H9 (cell line): ENCODE measurements at regions not wholly inside any gene's neighbourhood (a gene's known extent, or its start where the extent isn't known, plus 50 kb on each side); places are given as distances from the start of the nearest gene placed in this dataset.

ENCODE experiments used
- DNase-seq: peaks from one replicate; pipeline ENCODE4 v3.0.0-alpha.2; 2017
- H2AFZ ChIP-seq: one replicate; pipeline ENCODE4 v1.6.1; 2013; ENCODE audit warnings: mild to moderate bottlenecking, low read length, control low read depth, moderate library complexity
- H2AK5ac ChIP-seq: 2 replicates; pipeline ENCODE4 v1.6.1; 2013; ENCODE audit warnings: low read length, control low read depth, mixed read lengths; ENCODE audit not compliant: insufficient read length
- H2BK120ac ChIP-seq: one replicate; pipeline ENCODE4 v1.6.1; 2013; ENCODE audit warnings: low read depth, mild to moderate bottlenecking, low read length, control low read depth, inconsistent platforms; ENCODE audit not compliant: poor library complexity, severe bottlenecking
- H2BK12ac ChIP-seq: 2 replicates; pipeline ENCODE4 v1.6.1; 2013; ENCODE audit warnings: low read length, control low read depth, mixed read lengths, low read depth; ENCODE audit not compliant: insufficient read length
- H2BK15ac ChIP-seq: 2 replicates; pipeline ENCODE4 v1.6.1; 2013; ENCODE audit warnings: low read depth, low read length, control low read depth
- H2BK20ac ChIP-seq: one replicate; pipeline ENCODE4 v1.6.1; 2013; ENCODE audit warnings: low read depth, mild to moderate bottlenecking, low read length, control low read depth, inconsistent platforms; ENCODE audit not compliant: poor library complexity, severe bottlenecking
- H2BK5ac ChIP-seq: 2 replicates; pipeline ENCODE4 v1.6.1; 2013; ENCODE audit warnings: low read length, control low read depth, mixed read lengths; ENCODE audit not compliant: insufficient read length
- H3K14ac ChIP-seq: 2 replicates; pipeline ENCODE4 v1.6.1; 2013; ENCODE audit warnings: low read length, control low read depth; ENCODE audit not compliant: insufficient read depth
- H3K18ac ChIP-seq: 2 replicates; pipeline ENCODE4 v1.6.1; 2013; ENCODE audit warnings: low read depth, mild to moderate bottlenecking, mixed read lengths, low read length, control low read depth; ENCODE audit not compliant: insufficient read length
- H3K23ac ChIP-seq: 2 replicates; pipeline ENCODE4 v1.6.1; 2013; ENCODE audit warnings: low read length, control low read depth, mixed read lengths, low read depth; ENCODE audit not compliant: insufficient read length
- H3K23me2 ChIP-seq: 2 replicates; pipeline ENCODE4 v1.6.1; 2013; ENCODE audit warnings: low read depth, mild to moderate bottlenecking, mixed read lengths, low read length, control low read depth; ENCODE audit not compliant: insufficient read length, poor library complexity, severe bottlenecking
- H3K27ac ChIP-seq: 2 replicates; pipeline ENCODE4 v1.5.1; 2013; ENCODE audit warnings: low read length, control low read depth, mixed read lengths, low read depth; ENCODE audit not compliant: insufficient read length
- H3K27me3 ChIP-seq: 2 replicates; pipeline ENCODE4 v1.6.1; 2013; ENCODE audit warnings: low read length, control low read depth, inconsistent platforms; ENCODE audit not compliant: insufficient read depth
- H3K4ac ChIP-seq: 2 replicates; pipeline ENCODE4 v1.6.1; 2013; ENCODE audit warnings: low read depth, mild to moderate bottlenecking, control low read depth, inconsistent platforms, low read length, moderate library complexity
- H3K4me1 ChIP-seq: 2 replicates; pipeline ENCODE4 v1.6.1; 2013; ENCODE audit warnings: low read length, control low read depth, inconsistent platforms; ENCODE audit not compliant: insufficient read depth
- H3K4me2 ChIP-seq: 2 replicates; pipeline ENCODE4 v1.6.1; 2013; ENCODE audit warnings: low read length, control low read depth, mixed read lengths; ENCODE audit not compliant: insufficient read length, insufficient read depth
- H3K56ac ChIP-seq: 2 replicates; pipeline ENCODE4 v1.6.1; 2013; ENCODE audit warnings: low read depth, mild to moderate bottlenecking, mixed read lengths, low read length, control low read depth; ENCODE audit not compliant: insufficient read length
- H3K79me1 ChIP-seq: 2 replicates; pipeline ENCODE4 v1.6.1; 2013; ENCODE audit warnings: low read depth, mild to moderate bottlenecking, moderate library complexity, low read length, control low read depth, inconsistent platforms; ENCODE audit not compliant: insufficient read depth, poor library complexity, severe bottlenecking
- H3K79me2 ChIP-seq: 2 replicates; pipeline ENCODE4 v1.6.1; 2013; ENCODE audit warnings: low read length, control low read depth, inconsistent platforms; ENCODE audit not compliant: insufficient read depth
- H3K9ac ChIP-seq: 2 replicates; pipeline ENCODE4 v1.6.1; 2013; ENCODE audit warnings: low read length, control low read depth, mixed read lengths; ENCODE audit not compliant: insufficient read length; ENCODE audit errors: extremely low read depth
- H3K9me3 ChIP-seq: one replicate; pipeline ENCODE4 v1.6.1; 2013; ENCODE audit warnings: low read depth, low read length, inconsistent platforms; ENCODE audit not compliant: control insufficient read depth
- H3T11ph ChIP-seq: one replicate; pipeline ENCODE4 v1.6.1; 2013; ENCODE audit warnings: mild to moderate bottlenecking, low read length, control low read depth, inconsistent platforms
- H4K20me1 ChIP-seq: one replicate; pipeline ENCODE4 v1.6.1; 2013; ENCODE audit not compliant: control insufficient read depth, insufficient read length, insufficient read depth
- H4K5ac ChIP-seq: 2 replicates; pipeline ENCODE4 v1.6.1; 2013; ENCODE audit warnings: low read depth, mild to moderate bottlenecking, mixed read lengths, low read length, control low read depth; ENCODE audit not compliant: insufficient read length
- H4K8ac ChIP-seq: replicated peaks from 2 replicates; pipeline ENCODE4 v1.6.1; 2013; ENCODE audit warnings: low read length, control low read depth, mixed read lengths, low read depth; ENCODE audit not compliant: insufficient read length
- H4K91ac ChIP-seq: 2 replicates; pipeline ENCODE4 v1.6.1; 2013; ENCODE audit warnings: low read depth, mild to moderate bottlenecking, moderate library complexity, mixed read lengths, low read length, control low read depth; ENCODE audit not compliant: insufficient read length
- H3K27ac Mint-ChIP-seq, 3 experiments: 2 replicates in 2 of 3; 3 replicates in 1 of 3; pipeline ENCODE4 v1.8.0; 2020 to 2021; ENCODE audit warnings: mixed read lengths in 3 of 3, mild to moderate bottlenecking in 1 of 3, moderate library complexity in 1 of 3
- H3K27me3 Mint-ChIP-seq: 2 replicates; pipeline ENCODE4 v1.8.0; 2021; ENCODE audit warnings: low read depth, mild to moderate bottlenecking, moderate library complexity, mixed read lengths
- H3K36me3 Mint-ChIP-seq, 3 experiments: 2 replicates in 2 of 3; 3 replicates in 1 of 3; pipeline ENCODE4 v1.8.0; 2020 to 2021; ENCODE audit warnings: low read depth in 3 of 3, mixed read lengths in 3 of 3; ENCODE audit not compliant: insufficient read depth in 1 of 3
- H3K4me1 Mint-ChIP-seq, 2 experiments: 2 replicates each; pipeline ENCODE4 v1.8.0; 2020; ENCODE audit warnings: mixed read lengths in 2 of 2
- H3K4me3 Mint-ChIP-seq, 2 experiments: 2 replicates in 1 of 2; 3 replicates in 1 of 2; pipeline ENCODE4 v1.8.0; 2020 to 2021; ENCODE audit warnings: mild to moderate bottlenecking in 2 of 2, mixed read lengths in 2 of 2, moderate library complexity in 1 of 2
- H3K9me3 Mint-ChIP-seq, 2 experiments: 2 replicates in 1 of 2; 3 replicates in 1 of 2; pipeline ENCODE4 v1.8.0; 2020; ENCODE audit warnings: mild to moderate bottlenecking in 2 of 2, mixed read lengths in 2 of 2, moderate library complexity in 1 of 2
- CTCF ChIP-seq: fragments of 200-600 bp; sonication (generic); conservative IDR thresholded peaks from 3 replicates; pipeline ENCODE4 v1.8.0; 2021; ENCODE audit warnings: antibody characterized with exemption, mild to moderate bottlenecking
- WGBS: extraction: QIAGEN DNeasy Blood & Tissue Kit; methylation state at CpG from one replicate; pipeline ENCODE4 v1.1.7; 2013; ENCODE audit warnings: missing lambda C conversion rate, low lambda C conversion rate, mixed read lengths; ENCODE audit not compliant: insufficient read length; ENCODE audit errors: extremely low coverage; 5-methylcytosine and 5-hydroxymethylcytosine counted together

- no peak for TF ChIP-seq CTCF
These were observed 135.6 kb upstream of the PLS3 start for GRCh38 chrX:115425359-115425758.

More at GRCh38 chrX:115425359-115425758, 135.6 kb upstream of the PLS3 start:
- Histone ChIP-seq H4K20me1 (no peaks in the 10 kb centered on the region), H3T11ph (no peak overlapping the region), H3K79me2 (no peaks in the 10 kb centered on the region), H3K23me2 (no peaks in the 10 kb centered on the region), H3K79me1 (no peaks in the 10 kb centered on the region), H3K27ac (no peak overlapping the region), H3K9ac (no peak overlapping the region), H3K14ac (no peak overlapping the region), H2BK15ac (no peak overlapping the region), H4K5ac (no peak overlapping the region), H2AK5ac (no peak overlapping the region), H3K23ac (no peak overlapping the region), H2AFZ (no peak overlapping the region), H3K4me2 (no peak overlapping the region), H3K18ac (no peak overlapping the region), H2BK5ac (no peak overlapping the region), H4K91ac (no peak overlapping the region), H3K4me1 (no peaks in the 10 kb centered on the region), H2BK120ac (no peak overlapping the region), H3K27me3 (no peaks in the 10 kb centered on the region), H2BK12ac (no peak overlapping the region), H3K4ac (no peak overlapping the region), H4K8ac (no peak overlapping the region), H2BK20ac (no peak overlapping the region), H3K9me3 (no peaks in the 10 kb centered on the region), H3K56ac (no peak overlapping the region)
- H3K9me3 Mint-ChIP-seq, result peaks cover 0 to 6% of the 10 kb centered on the region in 2 experiments; a peak in 4 of 5 replicates
- DNase-seq, result no peak
- peak overlapping the region in 1 of 3 experiments; percentile 29; a peak in 1 of 7 replicates for H3K27ac Mint-ChIP-seq
- H3K36me3 Mint-ChIP-seq, result peaks cover 0 to 6% (median 4%) of the 10 kb centered on the region in 3 experiments; a peak in 5 of 7 replicates
- WGBS, result no CpG with 5 or more reads among the region's 6 CpGs
- H3K4me1 Mint-ChIP-seq, result peaks cover 6 to 8% of the 10 kb centered on the region in 2 experiments
- no peak overlapping the region for H3K4me3 Mint-ChIP-seq
- peaks cover 18% of the 10 kb centered on the region for H3K27me3 Mint-ChIP-seq
